ENCODE measurements at regions not wholly inside any gene's neighbourhood (a gene's known extent, or its start where the extent isn't known, plus 50 kb on each side); places are given as distances from the start of the nearest gene placed in this dataset.

DNA sequence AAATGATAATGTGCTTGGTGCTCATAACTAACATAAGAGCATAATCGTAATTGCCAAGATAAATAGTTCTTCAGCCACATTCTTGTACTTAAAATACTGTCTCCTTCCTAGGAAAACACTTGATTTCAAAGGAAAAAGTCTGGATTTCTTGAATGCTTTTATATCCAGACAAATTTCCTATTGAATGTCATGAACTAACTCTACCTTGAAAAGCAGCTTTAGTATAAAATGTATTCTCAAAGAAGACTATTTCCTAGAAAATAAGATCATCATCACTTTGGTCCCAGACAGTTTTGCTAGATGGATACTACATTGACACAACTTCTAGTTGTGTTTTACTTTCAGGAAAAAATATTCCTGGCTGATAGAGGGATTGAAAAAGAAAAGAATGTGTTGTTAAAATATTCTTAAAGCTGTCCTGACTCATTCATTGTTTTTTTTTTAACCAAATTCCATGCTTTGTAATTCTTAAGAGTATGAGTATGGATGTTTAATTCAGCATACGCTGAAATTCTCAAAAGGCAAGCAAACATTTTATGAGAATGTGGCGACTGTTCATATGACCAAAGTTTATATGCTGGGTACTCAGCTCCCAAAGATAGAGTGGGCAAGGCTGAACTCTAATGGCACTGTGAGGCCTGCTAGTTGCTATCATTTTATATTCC, 106.1 kb downstream of the PPP1R3A start:
- TF ChIP-seq CTCF (IDR thresholded peaks at IDR 0.05), result no peak
- TF ChIP-seq EP300 (IDR thresholded peaks at IDR 0.05), result no peak
